ENCODE measurements at regions not wholly inside any gene's neighbourhood (a gene's known extent, or its start where the extent isn't known, plus 50 kb on each side); places are given as distances from the start of the nearest gene placed in this dataset.

GRCh38 chr12:7582796-7583195 is 79.2 kb upstream of the CD163 start (continued):
- TF ChIP-seq ZNF544 (tag by site-specific recombination; IDR thresholded peaks at IDR 0.05) (no peak), ZSCAN18 (tag by site-specific recombination; IDR thresholded peaks at IDR 0.05) (no peak)

- H3K4me1 ChIP-seq (ENCODE audit: control insufficient read depth, insufficient read depth, low read length) = no peaks in the 10 kb centered on the region
- ChIA-PET POLR2A (no interaction called here), CTCF (no interaction called here)
- no peak overlapping the region for H3K27ac ChIP-seq (ENCODE audit: extremely low read depth, low read depth, low read length)
- no peak overlapping the region for H3K4me3 ChIP-seq (ENCODE audit: low read depth, low read length)
- H3K9me3 ChIP-seq (ENCODE audit: control insufficient read depth, insufficient read depth, low read depth, low read length) = no peaks in the 10 kb centered on the region
- no peaks in the 10 kb centered on the region for H3K36me3 ChIP-seq (ENCODE audit: control insufficient read depth in 2 of 2, insufficient read depth in 1 of 2, low read length in 2 of 2)
- TF ChIP-seq ZNF366 (tag by site-specific recombination; conservative IDR thresholded peaks at IDR 0.05) (no peak), ZNF585B (tag by site-specific recombination; IDR thresholded peaks at IDR 0.05) (no peak), TCF7L2 (IDR thresholded peaks at IDR 0.05; ENCODE audit: borderline replicate concordance, low read depth, low read length) (no peak), FEZF1 (tag by site-specific recombination; IDR thresholded peaks at IDR 0.05) (no peak), ZNF362 (tag by site-specific recombination; IDR thresholded peaks at IDR 0.05) (no peak), ZNF311 (tag by site-specific recombination; IDR thresholded peaks at IDR 0.05; ENCODE audit: borderline replicate concordance) (no peak), ZNF157 (tag by site-specific recombination; IDR thresholded peaks at IDR 0.05) (no peak), ZNF24 (tag by site-specific recombination; IDR thresholded peaks at IDR 0.05) (no peak), ZFP37 (tag by site-specific recombination; IDR thresholded peaks at IDR 0.05) (no peak), ZBTB44 (tag by site-specific recombination; IDR thresholded peaks at IDR 0.05) (no peak), ZNF175 (tag by site-specific recombination; IDR thresholded peaks at IDR 0.05) (no peak), ZNF449 (tag by site-specific recombination; IDR thresholded peaks at IDR 0.05) (no peak), REPIN1 (tag by site-specific recombination; IDR thresholded peaks at IDR 0.05; ENCODE audit: low read depth) (no peak), ZNF571 (tag by site-specific recombination; IDR thresholded peaks at IDR 0.05) (no peak)
Measured at GRCh38 chr12:7581625-7582024, 78.0 kb upstream of the CD163 start.

- ChIA-PET CTCF (no interaction called here), POLR2A (no interaction called here)
- no peaks in the 10 kb centered on the region for H3K4me1 ChIP-seq (ENCODE audit: control insufficient read depth, insufficient read depth, low read length)
- no peak overlapping the region for H3K27ac ChIP-seq (ENCODE audit: extremely low read depth, low read depth, low read length)
- no peaks in the 10 kb centered on the region for H3K36me3 ChIP-seq (ENCODE audit: control insufficient read depth in 2 of 2, insufficient read depth in 1 of 2, low read length in 2 of 2)
- no peak overlapping the region for H3K4me3 ChIP-seq (ENCODE audit: low read depth, low read length)
- H3K9me3 ChIP-seq (ENCODE audit: control insufficient read depth, insufficient read depth, low read depth, low read length) = no peaks in the 10 kb centered on the region
- TF ChIP-seq ZNF292 (tag by site-specific recombination; IDR thresholded peaks at IDR 0.05; ENCODE audit: borderline replicate concordance, low read depth) (no peak), ZNF692 (tag by site-specific recombination; IDR thresholded peaks at IDR 0.05) (no peak), ZNF175 (tag by site-specific recombination; IDR thresholded peaks at IDR 0.05) (no peak), ZNF121 (tag by site-specific recombination; IDR thresholded peaks at IDR 0.05) (no peak), ZSCAN30 (tag by site-specific recombination; IDR thresholded peaks at IDR 0.05) (no peak), ZNF37A (tag by site-specific recombination; IDR thresholded peaks at IDR 0.05) (no peak), ZNF510 (tag by site-specific recombination; IDR thresholded peaks at IDR 0.05; ENCODE audit: insufficient replicate concordance) (no peak), PRDM10 (tag by site-specific recombination; IDR thresholded peaks at IDR 0.05) (no peak), ZNF266 (tag by site-specific recombination; IDR thresholded peaks at IDR 0.05; ENCODE audit: low read depth) (no peak)
Measured at GRCh38 chr12:7581046-7581445, 77.5 kb upstream of the CD163 start.
